ENCODE measurements at regions not wholly inside any gene's neighbourhood (a gene's known extent, or its start where the extent isn't known, plus 50 kb on each side); places are given as distances from the start of the nearest gene placed in this dataset.

DNA sequence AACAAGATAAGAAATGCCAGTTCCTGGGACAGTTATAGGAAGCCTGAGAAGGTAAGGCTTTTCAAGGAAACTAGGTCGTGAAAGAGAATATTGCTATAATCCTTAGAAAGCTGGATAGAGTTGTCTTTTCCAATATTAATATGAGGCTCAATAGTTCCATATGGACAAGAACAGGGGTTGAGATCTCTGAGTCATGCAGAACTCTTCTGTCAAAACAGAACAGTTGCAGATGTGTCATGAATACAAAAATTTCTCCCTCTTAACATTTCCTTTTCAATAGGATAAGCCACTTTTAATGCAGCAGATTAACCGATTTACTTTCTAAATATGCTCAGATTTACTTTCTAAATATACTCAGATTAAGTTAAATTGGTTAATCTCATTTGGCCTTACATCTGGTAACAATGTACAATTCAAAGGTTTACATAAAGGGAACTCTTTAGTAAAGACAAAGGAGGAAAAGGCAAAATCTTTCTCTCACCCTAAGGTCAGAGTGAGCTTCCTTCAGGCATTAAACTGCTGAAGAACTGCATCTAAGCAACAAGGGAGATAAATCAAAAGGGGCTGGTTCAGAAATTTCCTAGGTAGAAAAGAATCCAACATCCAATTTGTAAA, 104.7 kb upstream of the PCDH15 start:
- no peak overlapping the region for H3K27ac ChIP-seq (ENCODE audit: low read depth, low read length)
- H3K27me3 ChIP-seq (ENCODE audit: control insufficient read depth in 3 of 3, insufficient read depth in 3 of 3, low read length in 3 of 3): no peaks in the 10 kb centered on the region
- H3K4me1 ChIP-seq (ENCODE audit: control insufficient read depth in 3 of 3, insufficient read depth in 3 of 3, low read length in 3 of 3): no peaks in the 10 kb centered on the region
- no peaks in the 10 kb centered on the region for H3K9me3 ChIP-seq (ENCODE audit: control insufficient read depth in 3 of 3, low read length in 3 of 3)
- H3K36me3 ChIP-seq (ENCODE audit: control insufficient read depth in 3 of 3, insufficient read depth in 3 of 3, low read length in 3 of 3): no peaks in the 10 kb centered on the region
- no peak overlapping the region for H3K9ac ChIP-seq (ENCODE audit: low read depth in 1 of 3, low read length in 3 of 3)
- H3K4me3 ChIP-seq (ENCODE audit: low read length in 3 of 3): no peak overlapping the region

DNA sequence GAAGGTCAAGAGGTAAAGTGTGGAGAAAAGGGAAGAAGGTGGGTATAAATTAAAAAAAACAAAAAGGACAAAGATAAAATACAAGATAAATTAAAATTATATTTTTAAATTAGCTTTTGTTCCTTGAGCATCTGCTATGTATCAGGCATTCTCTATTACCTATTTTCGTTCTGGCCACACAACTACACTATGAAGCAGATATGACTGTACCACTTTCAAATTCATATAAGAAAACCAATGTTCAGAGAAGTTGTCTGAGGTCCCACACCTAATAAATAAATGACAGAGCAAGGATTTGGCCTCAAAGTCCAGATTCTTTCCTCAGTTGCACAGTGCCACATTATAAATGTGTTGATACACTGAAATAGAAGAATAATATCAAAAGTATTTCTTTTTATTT, 103.8 kb upstream of the PCDH15 start:
- H3K4me1 ChIP-seq (ENCODE audit: control insufficient read depth in 3 of 3, insufficient read depth in 3 of 3, low read length in 3 of 3): no peaks in the 10 kb centered on the region
- H3K4me3 ChIP-seq (ENCODE audit: low read length in 3 of 3): no peak overlapping the region
- H3K9ac ChIP-seq (ENCODE audit: low read depth in 1 of 3, low read length in 3 of 3): no peak overlapping the region
- no peaks in the 10 kb centered on the region for H3K27me3 ChIP-seq (ENCODE audit: control insufficient read depth in 3 of 3, insufficient read depth in 3 of 3, low read length in 3 of 3)
- no peaks in the 10 kb centered on the region for H3K9me3 ChIP-seq (ENCODE audit: control insufficient read depth in 3 of 3, low read length in 3 of 3)
- H3K36me3 ChIP-seq (ENCODE audit: control insufficient read depth in 3 of 3, insufficient read depth in 3 of 3, low read length in 3 of 3): no peaks in the 10 kb centered on the region
- H3K27ac ChIP-seq (ENCODE audit: low read depth, low read length): no peak overlapping the region

DNA sequence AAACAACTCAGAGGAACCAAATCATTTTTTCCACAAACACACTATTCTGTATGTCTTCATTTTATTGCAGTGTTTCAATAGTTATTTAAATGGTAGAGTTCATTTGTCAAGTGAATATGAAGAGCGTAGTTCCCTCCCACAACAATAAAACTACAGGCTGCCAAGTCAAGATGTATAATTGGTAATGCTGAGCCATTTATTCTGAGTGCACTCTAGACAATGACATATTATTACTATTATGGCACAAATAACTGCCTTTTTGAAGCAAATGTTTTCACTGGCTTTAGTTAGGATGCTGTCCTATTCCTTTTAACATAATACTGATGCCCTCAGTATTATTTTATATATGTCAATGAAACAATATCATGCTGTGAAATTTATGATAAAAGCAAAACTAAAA, 102.7 kb upstream of the PCDH15 start:
- no peak overlapping the region for H3K9ac ChIP-seq (ENCODE audit: low read depth in 1 of 3, low read length in 3 of 3)
- H3K27ac ChIP-seq (ENCODE audit: low read depth, low read length): no peak overlapping the region
- no peaks in the 10 kb centered on the region for H3K27me3 ChIP-seq (ENCODE audit: control insufficient read depth in 3 of 3, insufficient read depth in 3 of 3, low read length in 3 of 3)
- no peaks in the 10 kb centered on the region for H3K9me3 ChIP-seq (ENCODE audit: control insufficient read depth in 3 of 3, low read length in 3 of 3)
- H3K36me3 ChIP-seq (ENCODE audit: control insufficient read depth in 3 of 3, insufficient read depth in 3 of 3, low read length in 3 of 3): no peaks in the 10 kb centered on the region
- H3K4me1 ChIP-seq (ENCODE audit: control insufficient read depth in 3 of 3, insufficient read depth in 3 of 3, low read length in 3 of 3): no peaks in the 10 kb centered on the region
- no peak overlapping the region for H3K4me3 ChIP-seq (ENCODE audit: low read length in 3 of 3)

DNA sequence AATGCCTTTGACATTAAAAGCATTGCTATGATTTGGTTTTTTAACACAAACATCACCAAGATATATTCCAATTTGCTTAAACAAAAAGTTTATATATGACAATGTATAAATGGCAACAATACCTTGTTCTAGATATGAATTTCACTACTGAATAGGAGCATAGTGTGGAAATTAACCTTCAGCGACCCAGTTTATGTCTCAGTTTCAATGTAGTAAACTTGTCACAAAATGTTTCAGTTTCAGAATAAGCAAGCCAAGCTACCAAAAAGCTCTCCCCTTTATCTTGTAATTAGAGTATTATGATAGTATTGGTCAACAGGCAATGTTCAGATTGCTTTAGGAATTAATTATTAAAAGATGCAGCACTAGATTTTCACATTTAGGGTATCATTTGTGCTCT, 99.6 kb upstream of the PCDH15 start:
- H3K4me3 ChIP-seq (ENCODE audit: low read length in 3 of 3): no peak overlapping the region
- no peak overlapping the region for H3K9ac ChIP-seq (ENCODE audit: low read depth in 1 of 3, low read length in 3 of 3)
- no peaks in the 10 kb centered on the region for H3K4me1 ChIP-seq (ENCODE audit: control insufficient read depth in 3 of 3, insufficient read depth in 3 of 3, low read length in 3 of 3)
- no peaks in the 10 kb centered on the region for H3K36me3 ChIP-seq (ENCODE audit: control insufficient read depth in 3 of 3, insufficient read depth in 3 of 3, low read length in 3 of 3)
- no peak overlapping the region for H3K27ac ChIP-seq (ENCODE audit: low read depth, low read length)
- no peaks in the 10 kb centered on the region for H3K27me3 ChIP-seq (ENCODE audit: control insufficient read depth in 3 of 3, insufficient read depth in 3 of 3, low read length in 3 of 3)
- H3K9me3 ChIP-seq (ENCODE audit: control insufficient read depth in 3 of 3, low read length in 3 of 3): no peaks in the 10 kb centered on the region

DNA sequence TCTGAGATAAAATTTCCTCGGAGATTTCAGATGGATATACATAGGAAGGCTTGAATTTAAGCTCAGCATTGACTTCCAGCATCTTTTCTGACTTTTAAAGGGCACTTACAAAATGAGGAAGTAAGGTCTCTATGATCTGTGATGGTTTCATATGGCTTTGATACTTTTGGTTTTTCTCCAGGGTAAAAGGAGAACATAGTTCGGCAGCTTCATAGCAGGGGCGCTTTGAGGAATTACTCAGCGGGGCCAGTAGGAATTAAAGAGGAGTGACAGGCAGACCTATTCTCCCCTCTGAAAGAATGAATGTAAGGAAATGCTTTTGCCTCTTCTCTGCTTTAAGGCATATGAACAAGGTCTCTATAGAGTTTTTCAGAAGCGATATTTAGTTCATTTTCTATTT, 80.0 kb upstream of the PCDH15 start:
- Histone ChIP-seq H3K4me3 (ENCODE audit: low read length in 3 of 3) (no peak overlapping the region), H3K9me3 (ENCODE audit: control insufficient read depth in 3 of 3, low read length in 3 of 3) (no peaks in the 10 kb centered on the region), H3K27ac (ENCODE audit: low read depth, low read length) (no peak overlapping the region), H3K36me3 (ENCODE audit: control insufficient read depth in 3 of 3, insufficient read depth in 3 of 3, low read length in 3 of 3) (no peaks in the 10 kb centered on the region), H3K9ac (ENCODE audit: low read depth in 1 of 3, low read length in 3 of 3) (no peak overlapping the region), H3K27me3 (ENCODE audit: control insufficient read depth in 3 of 3, insufficient read depth in 3 of 3, low read length in 3 of 3) (no peaks in the 10 kb centered on the region), H3K4me1 (ENCODE audit: control insufficient read depth in 3 of 3, insufficient read depth in 3 of 3, low read length in 3 of 3) (no peaks in the 10 kb centered on the region)

DNA sequence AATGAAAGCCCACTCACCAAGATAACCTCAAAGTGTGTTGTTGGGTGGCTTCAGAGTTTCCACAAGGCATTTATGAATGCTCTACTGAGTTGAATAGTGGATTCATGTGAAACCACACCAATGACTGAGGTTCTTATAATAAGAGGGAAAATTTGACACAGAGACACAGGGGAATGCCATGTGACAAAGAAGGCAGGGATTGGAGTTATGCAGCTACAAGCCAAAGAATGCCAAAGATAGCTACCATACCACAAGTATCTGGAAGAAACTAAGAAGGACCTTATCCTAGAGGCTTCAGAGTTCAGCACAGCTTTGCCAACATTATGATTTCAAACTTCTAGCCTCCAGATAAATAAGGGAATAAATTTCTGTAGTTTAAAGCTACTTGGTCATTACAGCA, 68.0 kb upstream of the PCDH15 start:
- Histone ChIP-seq H3K4me1 (ENCODE audit: control insufficient read depth in 3 of 3, insufficient read depth in 3 of 3, low read length in 3 of 3) (no peaks in the 10 kb centered on the region), H3K27me3 (ENCODE audit: control insufficient read depth in 3 of 3, insufficient read depth in 3 of 3, low read length in 3 of 3) (no peaks in the 10 kb centered on the region), H3K9ac (ENCODE audit: low read depth in 1 of 3, low read length in 3 of 3) (no peak overlapping the region), H3K4me3 (ENCODE audit: low read length in 3 of 3) (no peak overlapping the region), H3K36me3 (ENCODE audit: control insufficient read depth in 3 of 3, insufficient read depth in 3 of 3, low read length in 3 of 3) (no peaks in the 10 kb centered on the region), H3K27ac (ENCODE audit: low read depth, low read length) (no peak overlapping the region), H3K9me3 (ENCODE audit: control insufficient read depth in 3 of 3, low read length in 3 of 3) (no peaks in the 10 kb centered on the region)

DNA sequence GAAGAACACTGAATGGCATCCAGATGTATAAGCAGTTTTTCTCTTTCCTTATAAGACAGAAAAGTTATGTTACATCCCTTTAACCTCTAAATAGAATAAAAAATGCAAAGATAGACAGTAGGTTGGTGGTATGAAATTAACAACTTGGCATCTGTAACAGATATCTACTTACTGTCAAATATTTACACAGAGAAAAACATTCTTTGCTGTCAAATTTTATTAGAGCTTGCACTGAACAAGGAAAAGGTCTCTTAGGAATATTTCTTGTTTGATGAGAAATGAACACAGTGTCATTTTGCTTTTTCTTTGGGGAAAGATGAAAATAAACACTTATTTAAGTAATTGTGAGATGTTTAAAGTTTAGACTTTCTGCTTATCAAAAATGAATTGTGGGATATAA, 65.6 kb upstream of the PCDH15 start:
- H3K9ac ChIP-seq (ENCODE audit: low read depth in 1 of 3, low read length in 3 of 3): no peak overlapping the region

DNA sequence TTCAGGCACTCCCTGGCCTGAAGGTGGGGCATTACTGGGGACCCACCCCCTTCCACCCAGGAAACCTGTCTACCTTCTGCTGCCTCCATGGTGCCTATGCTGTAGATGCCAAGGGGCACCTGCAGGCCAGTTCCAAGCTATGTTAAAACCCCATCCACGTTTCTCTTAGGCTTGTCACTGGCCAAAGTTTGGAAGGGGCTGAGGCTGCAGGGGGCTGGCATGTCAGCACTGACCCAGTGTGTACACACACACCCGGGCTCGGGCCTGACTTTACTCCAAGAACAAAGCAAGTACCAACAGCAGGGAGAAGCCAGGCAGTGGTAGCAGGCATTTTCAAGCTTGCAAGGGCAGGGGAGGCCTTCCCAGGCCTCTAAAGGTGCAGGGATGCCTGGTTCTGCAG, 53.8 kb upstream of the PCDH15 start:
- no peaks in the 10 kb centered on the region for H3K36me3 ChIP-seq (ENCODE audit: control insufficient read depth in 3 of 3, insufficient read depth in 3 of 3, low read length in 3 of 3)
- no peak overlapping the region for H3K4me3 ChIP-seq (ENCODE audit: low read length in 3 of 3)
- H3K27ac ChIP-seq (ENCODE audit: low read depth, low read length): no peak overlapping the region
- H3K4me1 ChIP-seq (ENCODE audit: control insufficient read depth in 3 of 3, insufficient read depth in 3 of 3, low read length in 3 of 3): no peaks in the 10 kb centered on the region
- no peaks in the 10 kb centered on the region for H3K27me3 ChIP-seq (ENCODE audit: control insufficient read depth in 3 of 3, insufficient read depth in 3 of 3, low read length in 3 of 3)
- H3K9ac ChIP-seq (ENCODE audit: low read depth in 1 of 3, low read length in 3 of 3): no peak overlapping the region
- H3K9me3 ChIP-seq (ENCODE audit: control insufficient read depth in 3 of 3, low read length in 3 of 3): peaks cover 0 to 3% (median 0%) of the 10 kb centered on the region in 3 donors

More for the DNA sequence above, 65.6 kb upstream of the PCDH15 start:
- no peaks in the 10 kb centered on the region for H3K9me3 ChIP-seq (ENCODE audit: control insufficient read depth in 3 of 3, low read length in 3 of 3)
- H3K27ac ChIP-seq (ENCODE audit: low read depth, low read length): no peak overlapping the region
- no peak overlapping the region for H3K4me3 ChIP-seq (ENCODE audit: low read length in 3 of 3)
- no peaks in the 10 kb centered on the region for H3K36me3 ChIP-seq (ENCODE audit: control insufficient read depth in 3 of 3, insufficient read depth in 3 of 3, low read length in 3 of 3)
- H3K4me1 ChIP-seq (ENCODE audit: control insufficient read depth in 3 of 3, insufficient read depth in 3 of 3, low read length in 3 of 3): no peaks in the 10 kb centered on the region
- H3K27me3 ChIP-seq (ENCODE audit: control insufficient read depth in 3 of 3, insufficient read depth in 3 of 3, low read length in 3 of 3): no peaks in the 10 kb centered on the region

DNA sequence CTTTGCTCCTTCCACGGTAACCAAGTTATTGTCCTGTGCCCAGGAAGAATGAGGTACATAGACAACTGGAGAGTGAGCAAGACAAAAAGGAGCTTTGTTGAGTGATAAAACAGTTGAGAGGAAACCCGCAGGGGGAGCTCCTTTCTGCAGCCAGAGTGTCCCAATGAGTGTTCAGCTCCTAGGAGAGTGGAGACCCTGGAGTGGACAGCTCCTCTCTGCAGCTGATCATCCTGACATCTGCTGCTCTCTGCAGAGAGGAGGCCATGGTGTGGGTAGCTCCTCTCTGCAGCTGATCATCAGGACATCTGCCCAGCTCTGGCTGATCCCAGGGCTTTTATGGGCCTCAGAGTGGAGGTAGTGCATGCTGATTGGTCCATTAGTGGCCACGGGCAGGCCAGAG, 53.4 kb upstream of the PCDH15 start:
- no peak overlapping the region for H3K27ac ChIP-seq (ENCODE audit: low read depth, low read length)
- no peaks in the 10 kb centered on the region for H3K36me3 ChIP-seq (ENCODE audit: control insufficient read depth in 3 of 3, insufficient read depth in 3 of 3, low read length in 3 of 3)
- no peaks in the 10 kb centered on the region for H3K27me3 ChIP-seq (ENCODE audit: control insufficient read depth in 3 of 3, insufficient read depth in 3 of 3, low read length in 3 of 3)
- no peak overlapping the region for H3K9ac ChIP-seq (ENCODE audit: low read depth in 1 of 3, low read length in 3 of 3)
- no peak overlapping the region for H3K4me3 ChIP-seq (ENCODE audit: low read length in 3 of 3)
- H3K4me1 ChIP-seq (ENCODE audit: control insufficient read depth in 3 of 3, insufficient read depth in 3 of 3, low read length in 3 of 3): no peaks in the 10 kb centered on the region
- H3K9me3 ChIP-seq (ENCODE audit: control insufficient read depth in 3 of 3, low read length in 3 of 3): peaks cover 0 to 3% (median 0%) of the 10 kb centered on the region in 3 donors

DNA sequence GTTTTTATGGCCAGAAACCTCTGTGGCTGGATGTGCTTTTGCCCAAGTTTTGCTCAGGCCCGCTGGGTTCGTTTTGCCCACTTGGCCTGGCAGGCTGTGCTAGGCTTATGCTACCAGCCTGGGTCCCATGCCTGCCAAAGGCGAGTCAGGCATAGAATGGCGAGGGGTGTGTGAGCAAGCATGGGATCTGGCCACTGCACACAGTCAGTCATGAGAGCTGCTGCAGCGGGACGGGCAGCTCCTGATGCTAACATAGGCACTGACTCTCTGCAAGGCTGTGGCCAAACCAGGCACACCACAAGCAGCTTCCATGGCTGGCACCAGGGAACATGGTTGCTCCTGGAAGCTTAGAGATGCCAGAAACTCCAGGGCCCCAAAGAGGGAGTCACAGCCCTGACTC, 52.9 kb upstream of the PCDH15 start:
- Histone ChIP-seq H3K27me3 (ENCODE audit: control insufficient read depth in 3 of 3, insufficient read depth in 3 of 3, low read length in 3 of 3) (no peaks in the 10 kb centered on the region), H3K4me1 (ENCODE audit: control insufficient read depth in 3 of 3, insufficient read depth in 3 of 3, low read length in 3 of 3) (no peaks in the 10 kb centered on the region), H3K36me3 (ENCODE audit: control insufficient read depth in 3 of 3, insufficient read depth in 3 of 3, low read length in 3 of 3) (no peaks in the 10 kb centered on the region), H3K9ac (ENCODE audit: low read depth in 1 of 3, low read length in 3 of 3) (no peak overlapping the region), H3K4me3 (ENCODE audit: low read length in 3 of 3) (no peak overlapping the region), H3K9me3 (ENCODE audit: control insufficient read depth in 3 of 3, low read length in 3 of 3) (peaks cover 0 to 3% (median 0%) of the 10 kb centered on the region in 3 donors), H3K27ac (ENCODE audit: low read depth, low read length) (no peak overlapping the region)

Data from skeletal muscle tissue (tissue), 3 donors.